HuH-7.5 (cell line): ENCODE measurements at regions not wholly inside any gene's neighbourhood (a gene's known extent, or its start where the extent isn't known, plus 50 kb on each side); places are given as distances from the start of the nearest gene placed in this dataset.

Experiments used
- DNase-seq: peaks from one replicate; pipeline ENCODE4 v3.0.0; 2011; ENCODE audit warnings: low spot score

DNA sequence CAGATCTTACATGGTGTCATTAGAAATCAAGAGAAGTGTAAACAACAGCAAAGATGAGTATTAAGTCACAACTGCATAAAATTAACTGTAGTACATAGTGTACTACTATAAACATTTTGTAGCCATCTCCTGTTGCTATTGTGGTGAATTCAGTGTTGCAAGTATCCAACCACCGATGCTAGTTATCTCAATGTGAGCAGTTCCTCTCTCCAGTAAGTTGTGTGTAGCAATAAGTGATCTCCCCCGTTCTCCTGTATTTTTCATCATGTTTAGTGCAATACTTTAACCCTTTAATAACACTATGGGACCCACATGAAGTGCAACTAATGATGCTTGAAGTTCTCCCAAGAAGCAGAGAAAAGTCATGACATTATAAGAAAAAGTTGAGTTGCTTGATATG is 264.7 kb upstream of the KCNH8 start:
- DNase-seq: no peak

DNA sequence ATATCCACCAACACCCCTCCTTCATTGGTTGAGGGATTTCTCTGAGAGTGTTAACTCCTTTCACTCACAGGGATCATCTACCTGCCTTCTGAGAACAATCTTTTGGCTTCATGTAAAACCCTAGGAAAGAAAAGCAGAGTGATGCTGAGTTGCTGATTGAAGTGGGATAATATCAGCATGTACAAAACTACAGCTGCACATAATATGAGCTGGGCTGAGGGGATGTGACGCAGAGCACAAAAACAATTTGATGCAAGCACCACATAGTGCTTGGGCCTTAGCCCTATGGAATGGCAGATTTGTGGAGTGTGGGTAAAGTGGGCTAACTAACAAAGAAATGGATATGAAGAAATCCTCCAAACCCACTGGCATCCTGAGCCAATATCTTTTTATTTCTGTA is 267.6 kb upstream of the KCNH8 start:
- no peak for DNase-seq

DNA sequence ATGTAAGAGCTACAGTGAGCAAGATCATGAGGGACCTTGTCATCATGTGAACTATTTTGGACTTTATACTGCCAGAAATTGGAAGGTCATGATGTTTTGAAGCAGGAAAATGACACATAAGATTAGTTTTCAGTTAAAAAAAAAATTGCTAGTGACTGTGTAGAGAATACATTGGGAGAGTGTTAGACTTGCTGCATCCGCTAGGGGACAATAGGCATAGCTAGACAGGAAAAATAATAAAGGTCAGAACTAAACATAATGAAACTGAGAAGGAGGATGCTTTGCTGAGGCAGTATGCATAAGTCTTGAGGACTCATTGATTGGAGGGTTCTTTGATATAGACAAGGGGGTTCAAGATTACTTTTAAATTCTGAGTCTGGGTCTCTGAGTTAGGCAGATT is 275.8 kb upstream of the KCNH8 start:
- no peak for DNase-seq

DNA sequence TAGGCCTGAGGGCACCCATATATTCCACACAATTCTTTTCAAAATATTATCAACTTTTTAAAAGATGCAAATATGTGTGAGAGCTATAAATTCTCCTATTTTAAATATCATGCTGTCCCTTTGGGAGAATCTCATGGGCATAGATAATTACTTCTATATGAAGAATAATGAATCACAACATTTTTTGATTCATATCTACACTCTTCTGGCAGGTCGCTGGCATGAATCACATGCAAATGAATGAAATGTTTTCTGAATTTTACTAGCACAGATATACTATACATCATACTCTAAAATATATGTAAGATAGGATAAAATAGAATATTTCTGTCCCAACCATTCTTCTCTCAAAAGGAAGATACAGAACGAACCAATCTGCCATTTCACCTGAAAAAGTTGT is 277.7 kb upstream of the KCNH8 start:
- no peak for DNase-seq

DNA sequence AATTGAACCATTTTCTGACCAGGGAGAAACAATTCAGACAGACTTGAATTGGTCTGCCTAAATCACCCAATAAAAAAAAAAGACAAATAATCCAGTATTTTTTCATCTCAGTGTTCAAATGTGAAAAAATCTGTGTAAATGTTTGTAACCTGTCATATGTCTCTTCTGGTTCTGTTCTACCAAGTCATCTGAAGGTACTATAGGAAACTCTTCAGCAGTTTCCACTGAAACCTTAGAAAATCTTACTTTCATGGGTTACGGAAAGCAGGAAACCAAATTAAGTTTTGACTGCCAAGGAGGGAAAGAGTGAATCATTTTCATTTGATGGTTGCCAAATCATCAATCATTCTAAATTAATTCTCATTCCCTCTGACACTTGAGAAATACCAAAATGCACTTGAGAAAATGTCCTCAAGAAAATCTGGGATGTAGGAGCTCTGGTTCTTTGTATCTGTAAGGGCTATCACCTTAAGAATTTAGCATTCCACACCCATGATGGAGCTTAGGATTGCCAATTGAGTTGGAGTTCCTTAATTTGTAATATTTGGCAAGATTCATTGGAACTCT is 278.2 kb upstream of the KCNH8 start:
- DNase-seq: no peak

DNA sequence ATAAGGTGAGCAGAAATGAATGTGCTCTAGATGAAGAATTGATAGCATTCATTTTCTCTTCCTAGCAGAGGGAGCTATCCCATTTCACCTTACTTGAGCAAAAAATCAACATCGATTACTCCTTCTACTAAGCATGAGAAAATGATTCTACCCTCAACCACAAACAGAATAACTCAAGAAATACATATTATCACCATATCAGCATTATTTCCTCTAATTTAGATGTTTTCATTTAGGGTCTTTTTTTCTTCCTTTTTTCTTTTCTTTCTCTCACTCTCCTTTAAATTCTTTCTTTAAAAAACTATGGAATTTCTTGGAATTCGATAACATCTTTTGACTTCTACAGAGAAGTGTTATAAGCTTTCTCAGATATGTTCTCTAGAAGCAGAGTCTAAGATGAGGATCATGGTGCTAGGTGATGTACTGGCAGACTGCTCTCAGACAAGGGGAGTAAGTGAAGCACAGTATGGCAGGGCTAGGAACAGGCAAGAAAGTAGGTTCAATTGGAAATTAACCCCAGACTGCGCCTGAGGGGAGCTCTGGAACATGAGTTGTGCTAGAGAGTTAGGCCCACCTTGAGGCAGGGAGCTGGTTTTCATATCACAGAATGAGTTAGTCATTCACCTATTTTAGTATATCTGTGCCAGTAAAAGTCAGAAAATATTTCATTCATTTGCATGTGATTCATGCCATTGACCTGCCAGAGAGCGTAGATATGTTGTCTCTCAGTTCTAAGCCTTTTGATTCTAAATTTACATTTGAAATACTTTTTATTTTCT is 279.2 kb upstream of the KCNH8 start:
- no peak for DNase-seq

DNA sequence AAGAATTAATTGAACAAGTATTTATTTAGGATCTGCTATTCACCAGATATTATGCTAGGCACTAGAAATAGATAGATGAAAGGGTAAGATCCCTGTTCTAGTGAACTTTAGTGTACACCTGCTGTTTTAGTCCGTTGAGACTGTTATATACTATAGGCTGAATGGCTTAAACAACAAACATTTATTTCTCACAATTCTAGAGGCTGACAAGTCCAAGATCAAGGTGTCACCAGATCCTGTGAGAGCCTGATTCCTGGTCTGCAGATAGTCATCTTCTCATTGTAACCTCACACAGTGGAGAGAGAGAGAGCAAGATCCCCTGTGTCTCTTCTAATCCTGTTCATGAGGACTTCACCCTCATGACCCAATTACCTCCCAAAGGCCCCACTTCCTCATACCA is 281.4 kb upstream of the KCNH8 start:
- DNase-seq: no peak

DNA sequence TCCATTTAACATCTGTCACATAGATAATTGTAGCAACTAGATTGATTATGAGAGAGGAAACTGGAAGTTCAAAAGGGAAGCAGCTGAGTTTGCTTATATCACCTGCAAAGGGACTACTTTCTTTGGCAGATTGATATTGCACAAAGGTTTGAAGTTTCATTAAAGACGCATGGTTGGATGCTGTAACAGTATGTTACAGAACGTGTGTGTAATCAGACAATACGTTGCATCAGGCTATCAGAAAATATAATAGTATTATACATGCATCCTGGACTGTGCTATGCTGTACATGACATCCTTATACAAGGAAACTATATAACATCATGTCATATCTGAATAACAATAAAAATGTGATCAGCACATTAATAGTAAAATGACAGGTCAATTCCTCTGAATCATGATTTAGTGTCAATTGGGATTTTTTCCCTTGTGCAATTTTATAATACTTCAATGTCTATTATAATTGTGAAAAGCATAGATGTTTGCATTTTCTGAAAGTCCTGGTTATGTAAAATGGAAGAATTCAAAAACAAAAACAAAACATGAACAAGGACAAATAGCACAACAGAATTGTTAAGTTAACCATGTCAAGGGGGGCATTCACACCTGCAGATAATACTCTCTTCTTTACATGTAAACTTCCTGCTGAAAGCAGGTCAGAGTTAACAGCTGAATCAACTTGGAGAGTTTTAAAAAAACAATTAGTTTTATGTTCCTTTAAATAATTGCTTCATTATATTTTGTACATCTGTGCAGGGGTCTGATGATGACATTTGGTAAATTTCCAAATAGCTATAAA is 283.2 kb upstream of the KCNH8 start:
- DNase-seq: no peak

DNA sequence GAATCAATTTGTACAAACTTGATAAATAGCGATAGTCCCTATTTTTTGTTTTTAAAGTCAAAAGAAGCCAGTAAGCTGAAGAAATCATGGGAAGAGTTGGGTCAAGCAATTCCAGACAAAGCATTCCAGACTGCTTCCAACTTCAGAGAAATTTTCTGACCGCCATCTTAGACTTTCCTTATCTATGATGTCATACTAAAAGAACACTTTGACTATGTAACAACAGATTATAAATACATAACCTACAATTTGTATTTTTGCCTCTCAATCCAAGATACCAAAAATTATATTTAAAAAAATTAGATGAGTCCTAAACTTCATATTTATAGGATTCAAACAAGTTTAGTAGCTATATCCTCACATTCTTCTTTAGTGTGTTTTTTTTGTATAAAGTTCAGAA is 286.2 kb upstream of the KCNH8 start:
- no peak for DNase-seq

DNA sequence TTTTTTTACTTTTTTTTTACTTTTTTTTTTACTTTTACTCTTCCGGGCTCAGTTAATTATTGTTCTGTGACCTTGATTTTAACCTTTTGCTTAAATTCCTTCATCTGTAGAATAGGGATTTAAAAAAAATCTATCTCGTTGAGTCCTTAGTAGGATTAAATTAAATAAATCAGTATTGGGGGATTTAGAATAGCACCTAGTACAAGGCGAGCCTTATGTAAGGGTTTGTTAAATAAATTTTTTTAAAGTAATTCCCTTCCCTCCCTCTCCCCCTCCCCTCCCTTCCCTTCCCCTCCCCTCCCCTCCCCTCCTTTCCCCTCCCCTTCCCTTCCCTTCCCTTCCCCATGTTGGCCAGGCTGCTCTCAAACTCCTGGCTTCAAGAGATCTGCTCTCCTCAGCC is 287.2 kb upstream of the KCNH8 start:
- DNase-seq: no peak

DNA sequence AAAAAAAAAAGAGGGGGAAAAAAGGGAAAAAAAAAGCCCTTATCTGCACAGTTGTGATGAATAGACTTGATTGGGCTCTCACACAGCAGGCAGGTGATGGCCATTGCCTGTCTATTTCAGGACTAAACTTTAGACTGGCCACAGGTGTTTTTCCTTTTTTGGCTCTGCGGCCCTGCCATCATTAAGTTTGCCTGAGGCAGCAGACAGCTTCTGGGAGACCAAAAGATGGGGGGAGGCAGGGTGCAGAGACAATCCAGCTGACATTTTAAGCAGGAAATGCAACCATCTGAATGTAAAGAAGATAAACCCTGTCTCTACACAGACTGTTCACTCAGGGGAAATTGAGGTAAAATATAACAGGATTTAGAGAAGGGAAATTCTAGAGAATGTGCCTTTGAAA is 295.0 kb upstream of the KCNH8 start:
- DNase-seq: no peak

DNA sequence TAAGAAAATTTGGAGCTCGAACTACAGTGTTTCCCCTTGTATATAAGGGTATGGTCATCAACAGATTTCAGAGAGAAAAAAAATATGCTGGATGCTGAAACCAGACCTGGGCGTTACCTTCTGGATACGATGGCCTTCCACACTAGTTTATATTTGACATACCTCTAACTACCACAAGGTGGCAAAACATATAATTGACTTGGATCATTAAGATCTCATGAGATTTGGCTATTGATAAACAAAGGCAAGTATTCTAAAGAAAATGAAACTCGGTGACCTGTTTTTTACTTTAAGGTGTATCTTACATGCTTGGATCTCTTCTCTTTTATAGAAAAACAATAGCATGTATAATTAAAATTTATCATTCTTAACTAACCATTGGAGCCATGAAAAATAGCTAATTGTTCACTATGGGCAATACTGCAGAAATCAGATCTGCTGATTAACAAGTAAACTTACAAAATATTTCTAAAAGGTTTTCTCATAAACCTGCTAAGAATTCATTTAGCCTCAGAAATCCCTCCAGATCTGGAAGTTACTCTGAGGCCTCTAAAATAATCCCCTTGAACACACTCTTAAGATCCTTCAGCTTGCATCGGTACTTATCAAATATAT is 300.6 kb upstream of the KCNH8 start:
- DNase-seq: peak; percentile 12

DNA sequence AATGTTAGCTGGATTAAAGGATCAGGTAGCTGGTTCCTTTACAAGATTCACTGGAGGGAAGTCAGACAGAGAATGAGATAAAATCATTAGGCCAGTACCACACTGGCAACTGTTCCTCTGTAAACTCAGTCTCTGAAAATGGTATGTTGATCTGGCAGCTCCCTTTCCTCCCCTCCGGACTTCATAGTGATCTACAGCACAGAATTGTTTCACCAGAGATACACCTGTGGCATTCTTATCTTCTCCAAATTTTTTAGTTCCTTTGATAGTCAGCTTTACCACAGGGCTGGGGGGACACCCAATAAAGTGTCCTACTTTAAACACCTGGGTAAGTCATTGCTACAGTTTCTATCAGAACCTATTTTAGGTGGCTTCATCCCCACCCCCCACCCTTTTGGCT is 304.3 kb upstream of the KCNH8 start:
- DNase-seq: no peak

DNA sequence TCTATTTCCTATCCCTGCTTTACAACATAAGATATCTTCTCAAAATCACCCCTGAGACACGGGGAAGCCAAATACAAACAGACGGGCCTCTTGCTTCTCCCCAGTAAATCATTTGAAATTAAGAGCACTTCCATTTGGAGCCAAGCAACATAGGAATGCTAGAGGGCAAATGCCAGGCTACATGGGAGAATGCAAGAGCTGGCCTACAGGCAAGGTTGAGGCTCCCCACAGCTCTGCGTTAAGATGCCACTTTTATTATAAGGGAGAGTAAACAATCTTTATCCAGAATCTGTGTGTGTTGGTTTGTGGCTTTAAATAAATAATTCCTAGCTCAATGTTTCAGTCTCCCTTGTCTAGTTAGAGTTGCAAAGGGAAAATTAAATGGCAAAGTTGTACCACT is 305.1 kb upstream of the KCNH8 start:
- DNase-seq: no peak

DNA sequence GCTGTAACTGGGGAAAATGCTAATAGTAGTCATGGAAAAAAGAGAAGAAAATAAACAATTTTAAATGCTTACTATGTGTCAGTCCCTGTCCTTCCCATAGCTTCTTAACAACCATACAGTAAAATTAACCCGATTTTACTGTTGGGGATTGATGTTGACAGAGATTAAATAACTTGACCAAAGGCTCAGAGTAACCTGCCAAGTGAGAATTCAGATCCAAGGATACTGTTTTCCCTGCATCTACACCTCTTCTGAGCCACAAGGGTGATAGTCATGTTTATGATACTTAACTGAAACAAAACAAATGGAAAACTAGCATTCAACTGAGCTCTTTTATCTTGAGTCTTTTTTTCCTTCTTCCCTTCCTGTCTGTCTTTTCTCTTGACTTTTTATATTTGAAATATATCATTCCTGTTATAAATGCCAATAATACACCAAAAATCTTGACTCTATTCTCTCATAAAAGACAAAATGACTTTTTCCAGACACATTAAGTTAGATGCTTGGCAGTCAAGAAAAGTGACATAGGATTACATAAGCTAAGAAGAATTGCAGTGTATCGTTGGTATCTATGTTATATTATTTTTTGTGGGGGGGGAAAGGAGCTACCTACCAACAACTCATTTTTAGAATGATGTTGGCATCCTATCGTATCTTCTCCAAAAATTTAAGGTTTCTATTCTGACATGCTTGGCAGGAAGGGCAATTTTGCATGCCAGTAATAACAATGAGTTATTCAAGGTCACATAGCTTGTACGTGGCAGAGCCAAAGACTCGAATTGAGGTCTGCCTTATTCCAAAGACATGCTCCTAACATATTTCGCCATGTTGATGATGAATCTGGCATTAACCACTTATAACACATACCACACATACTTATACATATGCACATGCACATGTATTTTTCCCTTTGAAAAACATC is 306.6 kb upstream of the KCNH8 start:
- DNase-seq: no peak

DNA sequence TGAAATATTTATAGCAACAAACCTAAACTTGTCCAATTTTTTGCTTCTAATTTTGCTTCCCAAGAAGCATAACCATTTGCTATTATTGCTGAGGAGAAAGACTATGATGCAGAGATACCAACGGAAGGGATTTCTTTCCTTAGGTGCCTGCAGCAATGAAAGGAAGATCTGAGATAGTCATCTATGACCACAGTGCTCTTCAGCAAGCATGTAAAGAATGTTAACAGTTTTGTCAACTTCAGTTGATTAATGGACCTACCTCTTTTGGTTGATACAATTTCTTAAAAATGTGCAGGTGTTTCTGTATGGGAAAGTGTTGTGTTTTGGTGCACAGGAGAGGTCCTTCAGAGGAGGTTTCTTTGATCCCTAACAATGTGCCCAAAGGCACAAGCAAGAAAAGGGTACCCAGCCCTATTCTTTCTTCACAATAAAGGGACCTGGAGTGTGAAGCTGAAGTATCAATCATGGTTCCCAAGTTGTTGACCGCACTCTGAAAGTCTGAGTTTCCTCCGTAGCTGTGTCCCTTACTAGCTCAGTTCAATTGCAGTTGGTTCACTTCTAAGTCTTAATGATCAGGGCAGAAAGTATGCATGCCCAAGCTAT is 307.7 kb upstream of the KCNH8 start:
- no peak for DNase-seq

DNA sequence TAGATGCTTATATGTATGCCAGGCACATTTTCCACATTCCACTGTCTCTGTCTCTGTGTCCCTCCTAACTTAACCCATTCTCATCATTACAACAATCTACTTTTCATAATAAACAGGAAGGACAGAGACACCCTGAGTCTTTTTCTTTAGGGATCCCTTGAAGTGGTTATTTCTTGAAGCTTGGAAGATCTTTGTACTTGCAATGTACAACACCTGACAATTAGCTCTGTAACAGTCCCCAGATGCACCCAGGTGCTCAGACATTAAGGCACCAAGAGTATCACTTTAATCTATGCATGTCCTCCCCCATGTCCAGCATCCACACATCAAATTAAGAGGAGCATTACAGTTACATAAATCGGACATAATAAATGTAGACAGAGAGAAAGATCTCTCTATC is 309.6 kb upstream of the KCNH8 start:
- DNase-seq: no peak

DNA sequence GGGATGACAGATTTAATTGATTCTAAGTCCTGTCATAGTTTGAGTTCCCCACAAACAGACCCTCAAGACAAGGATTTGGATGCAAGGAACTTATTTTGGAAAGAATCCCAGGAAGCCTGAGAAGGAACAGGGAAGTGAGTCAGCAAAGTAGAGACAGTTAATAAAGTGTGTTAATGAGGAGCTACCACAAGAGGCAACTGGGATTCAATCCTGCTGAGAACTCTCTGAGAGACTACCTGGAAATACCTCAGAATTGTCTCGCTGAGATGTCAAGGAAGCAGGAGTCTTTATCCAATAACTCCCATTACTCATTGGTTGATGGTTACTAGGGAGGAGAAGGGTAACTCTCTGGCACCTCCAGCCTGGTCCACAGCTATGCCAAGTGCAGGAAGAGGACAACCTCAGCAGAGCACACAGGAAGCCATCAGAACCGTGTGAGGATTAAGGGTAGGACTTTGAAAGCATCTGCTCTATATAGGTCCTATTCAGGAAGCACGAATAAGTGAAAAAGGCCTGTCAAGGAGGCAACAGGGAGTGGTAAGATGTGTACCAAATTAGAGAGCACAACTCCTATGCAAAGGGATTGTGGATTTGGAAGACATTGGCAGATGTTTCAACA is 311.1 kb upstream of the KCNH8 start:
- DNase-seq: no peak

DNA sequence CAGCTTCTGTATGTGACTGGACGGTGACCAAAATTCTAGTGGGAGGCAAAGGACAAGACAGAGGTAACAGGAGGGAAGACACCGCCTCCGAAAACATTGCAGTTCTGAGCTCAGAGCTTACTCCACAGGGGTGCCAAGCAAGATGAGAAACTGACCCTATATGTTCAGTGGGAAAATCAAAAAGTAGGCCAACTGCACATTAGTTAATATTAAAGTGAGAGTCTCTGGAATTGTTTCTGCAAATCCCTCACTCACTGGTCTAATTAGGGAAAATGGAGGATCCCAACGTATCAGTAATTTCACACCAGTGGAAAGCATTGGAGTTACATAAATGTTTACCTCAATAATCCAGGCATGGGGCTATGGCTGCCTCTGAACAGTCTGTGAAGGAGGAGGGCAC is 313.3 kb upstream of the KCNH8 start:
- DNase-seq: no peak

DNA sequence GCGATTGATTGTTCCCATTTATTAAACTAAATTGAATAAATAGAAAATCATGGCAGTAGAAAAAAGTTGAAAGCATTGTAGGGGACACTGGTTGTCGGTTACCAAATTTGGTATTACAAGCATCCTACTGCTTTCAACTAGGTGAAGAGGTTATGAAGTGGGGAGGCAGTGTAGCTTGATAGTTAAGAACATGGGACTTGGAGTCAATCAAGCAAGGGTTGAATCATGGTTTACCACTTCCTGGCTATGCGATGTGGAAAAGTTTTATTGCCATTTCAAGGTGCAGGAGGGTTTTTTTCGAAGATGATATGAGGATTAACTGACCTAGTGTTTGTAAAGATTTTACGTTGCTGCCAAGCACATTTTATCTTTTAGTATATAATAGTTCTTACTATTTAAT is 318.2 kb upstream of the KCNH8 start:
- DNase-seq: no peak

DNA sequence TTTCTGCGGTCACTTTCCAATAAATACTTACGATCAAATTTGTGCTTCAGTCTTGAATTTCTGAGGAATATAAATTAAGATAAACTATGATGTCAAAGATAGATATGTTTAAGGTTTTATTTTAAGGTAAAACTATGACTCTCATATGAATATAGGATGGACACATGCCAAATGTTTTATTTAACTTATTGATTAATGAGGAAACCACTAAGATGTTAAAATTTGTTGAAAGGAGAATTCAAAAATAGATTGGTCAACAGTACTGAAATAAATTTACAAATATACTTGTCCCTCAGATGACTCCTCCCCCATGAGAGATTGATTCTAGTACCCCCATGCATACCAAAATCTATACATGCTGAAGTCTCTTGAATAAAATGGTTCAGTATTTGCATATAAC is 319.7 kb upstream of the KCNH8 start:
- DNase-seq: no peak
